Suprapubic skin (tissue), 4 donors: ENCODE measurements at regions not wholly inside any gene's neighbourhood (a gene's known extent, or its start where the extent isn't known, plus 50 kb on each side); places are given as distances from the start of the nearest gene placed in this dataset.

Experiments
- POLR2A ChIP-seq, 2 donors: fragments of 450-650 bp; IDR thresholded peaks; one replicate each; pipeline ENCODE4 v1.6.1; 2017; ENCODE audit warnings: antibody characterized with exemption in 2 of 2, mild to moderate bottlenecking in 2 of 2, moderate library complexity in 2 of 2
- POLR2AphosphoS5 ChIP-seq, 3 donors: sonication (generic); formaldehyde crosslinking; IDR thresholded peaks; one replicate each; pipeline ENCODE4 v1.6.1; 2017; ENCODE audit warnings: antibody characterized with exemption in 3 of 3
- TF ChIP-seq, protein P1 (sequence below), 2 donors: fragments of 200-600 bp in 1 of 2; fragments of 450-650 bp in 1 of 2; sonication (generic) in 1 of 2; IDR thresholded peaks; one replicate each; pipeline ENCODE4 v1.5.1; 2016 to 2019; ENCODE audit warnings: antibody characterized with exemption in 2 of 2, mild to moderate bottlenecking in 1 of 2, moderate library complexity in 1 of 2

DNA sequence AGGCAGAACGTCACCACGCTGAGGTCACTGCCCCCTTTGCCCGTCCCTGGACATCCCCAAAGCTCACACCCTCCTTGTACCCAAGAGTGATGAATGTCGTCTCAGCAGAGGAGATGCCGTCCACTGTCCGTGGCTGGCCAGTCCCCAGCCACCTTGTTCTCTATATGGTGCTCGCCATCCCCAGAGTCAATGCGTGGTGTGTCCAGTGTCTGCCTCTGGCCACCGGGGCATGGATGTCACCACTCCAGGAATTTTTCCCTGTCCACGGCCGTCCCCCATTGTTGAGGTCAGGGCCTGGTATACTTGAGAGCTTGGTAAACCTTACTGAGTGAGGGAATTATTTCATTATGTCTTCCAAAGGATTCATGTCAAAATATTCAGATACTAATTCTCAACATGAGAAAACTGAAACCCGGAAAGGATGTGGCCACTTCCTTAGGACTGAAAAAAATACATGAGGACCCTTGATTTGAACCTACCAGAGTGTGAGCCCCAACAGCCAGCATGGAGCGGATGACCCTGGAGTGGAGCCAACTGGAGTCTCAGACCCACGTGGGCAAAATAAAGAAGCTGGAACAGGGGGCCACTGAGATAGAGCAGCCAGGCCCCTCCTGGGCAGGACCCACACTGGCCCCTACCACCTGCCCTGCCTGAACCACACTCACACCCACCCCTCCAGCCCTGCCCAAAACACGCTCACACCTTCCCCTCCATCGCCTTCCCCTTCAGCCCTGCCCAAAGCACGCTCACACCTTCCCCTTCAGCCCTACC is 376.4 kb downstream of the BRD1 start:
- TF ChIP-seq, protein P1, sequence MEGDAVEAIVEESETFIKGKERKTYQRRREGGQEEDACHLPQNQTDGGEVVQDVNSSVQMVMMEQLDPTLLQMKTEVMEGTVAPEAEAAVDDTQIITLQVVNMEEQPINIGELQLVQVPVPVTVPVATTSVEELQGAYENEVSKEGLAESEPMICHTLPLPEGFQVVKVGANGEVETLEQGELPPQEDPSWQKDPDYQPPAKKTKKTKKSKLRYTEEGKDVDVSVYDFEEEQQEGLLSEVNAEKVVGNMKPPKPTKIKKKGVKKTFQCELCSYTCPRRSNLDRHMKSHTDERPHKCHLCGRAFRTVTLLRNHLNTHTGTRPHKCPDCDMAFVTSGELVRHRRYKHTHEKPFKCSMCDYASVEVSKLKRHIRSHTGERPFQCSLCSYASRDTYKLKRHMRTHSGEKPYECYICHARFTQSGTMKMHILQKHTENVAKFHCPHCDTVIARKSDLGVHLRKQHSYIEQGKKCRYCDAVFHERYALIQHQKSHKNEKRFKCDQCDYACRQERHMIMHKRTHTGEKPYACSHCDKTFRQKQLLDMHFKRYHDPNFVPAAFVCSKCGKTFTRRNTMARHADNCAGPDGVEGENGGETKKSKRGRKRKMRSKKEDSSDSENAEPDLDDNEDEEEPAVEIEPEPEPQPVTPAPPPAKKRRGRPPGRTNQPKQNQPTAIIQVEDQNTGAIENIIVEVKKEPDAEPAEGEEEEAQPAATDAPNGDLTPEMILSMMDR (IDR thresholded peaks at IDR 0.05) = no peak
- no peak for TF ChIP-seq POLR2A (IDR thresholded peaks at IDR 0.05)
- TF ChIP-seq POLR2AphosphoS5 (IDR thresholded peaks at IDR 0.05) = no peak
